Small intestine (tissue), 7 donors: ENCODE measurements at regions not wholly inside any gene's neighbourhood (a gene's known extent, or its start where the extent isn't known, plus 50 kb on each side); places are given as distances from the start of the nearest gene placed in this dataset.

Source experiments
- DNase-seq, 2 donors: peaks; one replicate each; pipeline versions ENCODE4 v3.0.0 to v3.0.0-alpha.2; 2013
- FAIRE-seq: peaks from 2 replicates; lab custom pipeline; 2012; peaks lifted over from hg19 to GRCh38; lab: Jason Lieb, UNC
- H3K27ac ChIP-seq, 3 donors: one replicate each; pipeline ENCODE4 v1.5.1; 2013; ENCODE audit warnings: low read length in 2 of 3, mild to moderate bottlenecking in 2 of 3, control low read depth in 1 of 3, inconsistent platforms in 1 of 3, low read depth in 1 of 3, moderate library complexity in 1 of 3
- H3K27me3 ChIP-seq, 3 donors: one replicate each; pipeline ENCODE4 v1.6.1; 2013; ENCODE audit warnings: low read length in 3 of 3, inconsistent platforms in 1 of 3; ENCODE audit not compliant: control insufficient read depth in 3 of 3, insufficient read depth in 3 of 3
- H3K36me3 ChIP-seq, 3 donors: one replicate each; pipeline ENCODE4 v1.6.1; 2013; ENCODE audit warnings: low read length in 3 of 3, inconsistent platforms in 1 of 3, low read depth in 1 of 3, mild to moderate bottlenecking in 1 of 3, moderate library complexity in 1 of 3; ENCODE audit not compliant: control insufficient read depth in 3 of 3, insufficient read depth in 2 of 3
- H3K4me1 ChIP-seq, 3 donors: one replicate each; pipeline ENCODE4 v1.6.1; 2013; ENCODE audit warnings: low read length in 2 of 3, inconsistent platforms in 1 of 3, low read depth in 1 of 3, mild to moderate bottlenecking in 1 of 3, moderate library complexity in 1 of 3; ENCODE audit not compliant: control insufficient read depth in 3 of 3, insufficient read depth in 2 of 3
- H3K4me3 ChIP-seq, 3 donors: one replicate each; pipeline ENCODE4 v1.5.1; 2013; ENCODE audit warnings: low read length in 3 of 3, control low read depth in 1 of 3, inconsistent platforms in 1 of 3, low read depth in 1 of 3, mild to moderate bottlenecking in 1 of 3, moderate library complexity in 1 of 3
- H3K9me3 ChIP-seq, 2 donors: one replicate each; pipeline ENCODE4 v1.6.1; 2013; ENCODE audit warnings: low read depth in 1 of 2, low read length in 1 of 2; ENCODE audit not compliant: control insufficient read depth in 2 of 2, insufficient read depth in 1 of 2
- WGBS, 3 donors: extraction: QIAGEN DNeasy Blood & Tissue Kit; methylation state at CpG; one replicate each; pipeline ENCODE4 v1.1.7; 2013; 5-methylcytosine and 5-hydroxymethylcytosine counted together
- donor health status: healthy with polysubstance abuse.
- donor health status: control.
- donor health status: control.
- donor health status: Bipolar disorder and iron deficiency.
- donor health status: healthy.

DNA sequence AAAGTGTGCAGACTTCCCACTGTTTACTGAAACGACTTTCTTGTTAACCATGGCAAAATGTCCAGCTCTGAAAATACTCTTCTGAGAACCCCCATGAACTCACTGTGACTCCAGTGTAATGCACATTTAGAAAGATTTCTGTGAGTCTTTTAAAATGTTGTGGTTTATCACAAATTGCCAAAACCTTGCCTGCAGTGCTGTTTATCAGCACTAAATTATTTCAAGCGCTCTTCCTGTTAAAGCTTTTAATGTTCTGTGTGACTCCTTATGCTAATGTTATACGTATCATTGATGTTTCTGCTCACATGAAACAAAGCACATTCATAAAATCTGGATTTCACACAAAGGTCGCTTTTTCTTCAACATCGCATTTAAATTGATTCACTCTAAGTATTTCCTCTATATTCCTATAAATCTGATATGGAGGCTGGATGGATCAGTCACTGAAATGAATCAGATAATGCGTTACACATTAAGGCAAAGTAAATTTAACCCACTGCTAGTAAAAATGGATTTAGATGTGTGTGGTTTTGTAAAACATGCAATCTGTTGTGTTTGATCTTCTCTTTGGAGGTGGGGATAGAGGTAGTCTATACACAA, 521.2 kb downstream of the NYAP2 start:
- Histone ChIP-seq H3K4me1 (no peaks in the 10 kb centered on the region), H3K9me3 (peaks cover 0 to 5% of the 10 kb centered on the region in 2 donors), H3K27ac (no peak overlapping the region), H3K4me3 (no peak overlapping the region), H3K36me3 (no peaks in the 10 kb centered on the region), H3K27me3 (no peaks in the 10 kb centered on the region)
- FAIRE-seq (no peak), DNase-seq (no peak)
- 64 to 76% (median 68%) methylated on average over 6 of the region's 6 CpGs for WGBS, 3 donors

GRCh38 chr2:225916692-225917091, 517.2 kb downstream of the NYAP2 start:
- Histone ChIP-seq H3K36me3 (no peaks in the 10 kb centered on the region), H3K27ac (no peak overlapping the region), H3K4me3 (no peak overlapping the region), H3K4me1 (no peaks in the 10 kb centered on the region), H3K9me3 (peaks cover 0 to 5% of the 10 kb centered on the region in 2 donors), H3K27me3 (no peaks in the 10 kb centered on the region)
- FAIRE-seq = no peak
- 36 to 63% (median 40%) methylated on average over 2 of the region's 2 CpGs for WGBS, 3 donors
- DNase-seq = no peak

GRCh38 chr2:225911019-225911418, 511.5 kb downstream of the NYAP2 start:
- H3K4me1 ChIP-seq = no peaks in the 10 kb centered on the region
- 77 to 86% (median 81%) methylated on average over 6 of the region's 6 CpGs for WGBS, 3 donors
- DNase-seq (no peak), FAIRE-seq (no peak)
- H3K9me3 ChIP-seq = no peaks in the 10 kb centered on the region
- H3K27me3 ChIP-seq = no peaks in the 10 kb centered on the region
- no peaks in the 10 kb centered on the region for H3K36me3 ChIP-seq
- H3K27ac ChIP-seq = no peak overlapping the region
- H3K4me3 ChIP-seq = no peak overlapping the region

GRCh38 chr2:225895126-225895525, 495.6 kb downstream of the NYAP2 start:
- H3K27ac ChIP-seq = no peak overlapping the region
- DNase-seq (no peak), FAIRE-seq (no peak)
- H3K4me3 ChIP-seq = no peak overlapping the region
- no peaks in the 10 kb centered on the region for H3K36me3 ChIP-seq
- WGBS, 3 donors = 48 to 59% (median 52%) methylated on average over 1 of the region's 1 CpG
- H3K27me3 ChIP-seq = no peaks in the 10 kb centered on the region
- no peaks in the 10 kb centered on the region for H3K9me3 ChIP-seq
- no peaks in the 10 kb centered on the region for H3K4me1 ChIP-seq

DNA sequence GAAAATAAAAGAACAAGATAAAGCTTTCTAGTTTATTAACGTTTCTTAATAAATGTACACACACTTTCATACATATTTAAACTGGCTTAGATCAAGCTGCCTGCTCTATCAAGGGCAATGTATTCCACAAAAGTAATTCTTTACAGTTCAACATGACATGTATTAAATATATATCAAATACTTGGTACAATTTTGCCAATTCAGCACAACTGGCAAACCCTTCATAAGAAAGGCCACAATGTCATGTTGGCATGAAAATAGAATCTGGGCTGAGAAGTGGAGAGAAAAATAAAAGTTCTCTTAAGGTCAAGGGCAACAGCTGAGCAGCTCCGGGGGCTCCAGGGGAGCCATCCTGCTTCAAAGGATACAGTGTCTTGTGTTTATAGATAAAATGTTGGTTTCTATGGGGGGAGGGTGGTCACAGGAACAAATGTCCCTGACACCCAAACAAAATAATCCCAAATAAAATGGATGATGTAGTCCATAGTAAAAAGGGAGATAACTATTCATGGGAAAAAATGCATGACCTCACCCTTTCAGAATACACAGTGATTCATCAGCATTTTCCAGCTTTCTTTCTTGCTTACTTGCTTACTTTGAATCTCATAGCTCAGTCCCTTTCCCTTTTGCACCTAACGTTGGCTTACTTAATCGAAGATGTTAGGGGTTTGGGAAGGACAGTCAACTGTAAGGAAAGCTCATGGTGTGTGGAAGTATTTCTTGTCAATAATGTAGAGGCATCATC, 494.9 kb downstream of the NYAP2 start:
- no peaks in the 10 kb centered on the region for H3K4me1 ChIP-seq
- no peak overlapping the region for H3K4me3 ChIP-seq
- no peaks in the 10 kb centered on the region for H3K36me3 ChIP-seq
- FAIRE-seq (no peak), DNase-seq (no peak)
- 34 to 56% (median 41%) methylated on average over 4 of the region's 4 CpGs for WGBS, 3 donors
- H3K27me3 ChIP-seq = no peaks in the 10 kb centered on the region
- H3K9me3 ChIP-seq = no peaks in the 10 kb centered on the region
- H3K27ac ChIP-seq = no peak overlapping the region

DNA sequence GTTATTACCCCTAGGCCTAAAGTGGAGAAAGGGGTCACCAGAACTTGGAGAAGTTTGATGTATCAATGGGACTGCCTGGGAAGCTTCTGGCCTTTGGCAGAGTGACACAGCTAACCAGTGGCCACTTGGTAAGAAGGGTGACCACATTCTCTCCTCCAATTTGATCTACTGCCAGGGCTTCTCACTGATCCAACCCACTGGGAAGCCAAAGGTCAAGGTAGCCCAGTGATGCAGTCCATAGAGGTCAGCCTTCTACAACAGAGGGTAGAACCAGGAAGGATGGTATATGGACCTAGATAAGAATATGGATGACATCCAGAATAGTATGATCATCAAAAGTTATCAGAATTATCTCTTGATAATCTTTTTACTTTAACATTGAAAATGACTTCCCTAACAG, 493.6 kb downstream of the NYAP2 start:
- no peak for DNase-seq
- FAIRE-seq = no peak
- Histone ChIP-seq H3K27ac (no peak overlapping the region), H3K4me1 (no peaks in the 10 kb centered on the region), H3K36me3 (no peaks in the 10 kb centered on the region), H3K9me3 (no peaks in the 10 kb centered on the region), H3K27me3 (no peaks in the 10 kb centered on the region), H3K4me3 (no peak overlapping the region)

DNA sequence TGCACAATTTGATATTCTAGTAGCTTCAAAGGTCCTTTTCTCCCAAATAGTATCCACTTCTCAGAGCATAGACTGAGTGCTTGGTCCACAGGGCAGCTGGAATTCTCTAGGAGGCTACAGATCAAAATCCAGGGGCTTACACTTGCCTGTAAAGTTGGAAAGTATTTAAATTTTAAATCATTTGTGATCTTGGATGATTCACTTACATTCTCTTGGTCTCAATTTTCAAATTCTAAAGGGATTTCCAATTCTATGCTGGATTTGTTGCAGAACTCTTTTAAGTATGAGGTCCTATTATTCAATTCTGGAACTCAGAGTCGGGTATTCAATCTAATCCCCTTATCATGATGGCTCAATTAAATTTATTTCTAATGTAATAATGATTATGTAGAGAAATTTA, 492.3 kb downstream of the NYAP2 start:
- no peak overlapping the region for H3K27ac ChIP-seq

GRCh38 chr2:225891013-225891412, 491.5 kb downstream of the NYAP2 start:
- Histone ChIP-seq H3K4me3 (no peak overlapping the region), H3K27ac (no peak overlapping the region), H3K9me3 (no peaks in the 10 kb centered on the region), H3K4me1 (no peaks in the 10 kb centered on the region), H3K36me3 (no peaks in the 10 kb centered on the region), H3K27me3 (no peaks in the 10 kb centered on the region)
- no peak for DNase-seq
- WGBS, 3 donors = 71 to 83% (median 72%) methylated on average over 2 of the region's 2 CpGs
- FAIRE-seq = no peak

More for the DNA sequence above, 492.3 kb downstream of the NYAP2 start:
- DNase-seq (no peak), FAIRE-seq (no peak)
- WGBS, 3 donors = 29 to 71% (median 44%) methylated on average over 1 of the region's 1 CpG
- no peaks in the 10 kb centered on the region for H3K36me3 ChIP-seq
- no peak overlapping the region for H3K4me3 ChIP-seq
- H3K27me3 ChIP-seq = no peaks in the 10 kb centered on the region
- no peaks in the 10 kb centered on the region for H3K9me3 ChIP-seq
- no peaks in the 10 kb centered on the region for H3K4me1 ChIP-seq
